Suprapubic skin (tissue), 4 donors: ENCODE measurements at regions not wholly inside any gene's neighbourhood (a gene's known extent, or its start where the extent isn't known, plus 50 kb on each side); places are given as distances from the start of the nearest gene placed in this dataset.

Experiments
- DNase-seq, 2 donors: peaks; one replicate each; pipeline ENCODE4 v3.0.0-alpha.2; 2019; ENCODE audit warnings: low spot score in 2 of 2
- H3K27ac ChIP-seq: fragments of 200-600 bp; sonication (generic); one replicate; pipeline ENCODE4 v1.5.1; 2019
- H3K27me3 ChIP-seq: fragments of 200-600 bp; sonication (generic); one replicate; pipeline ENCODE4 v1.5.1; 2019
- H3K36me3 ChIP-seq: fragments of 200-600 bp; sonication (generic); one replicate; pipeline ENCODE4 v1.5.1; 2019
- H3K4me1 ChIP-seq: fragments of 200-600 bp; sonication (generic); one replicate; pipeline ENCODE4 v1.5.1; 2019
- H3K4me3 ChIP-seq: fragments of 200-600 bp; sonication (generic); one replicate; pipeline ENCODE4 v1.5.1; 2019; ENCODE audit warnings: mild to moderate bottlenecking
- H3K9me3 ChIP-seq: fragments of 200-600 bp; sonication (generic); one replicate; pipeline ENCODE4 v1.5.1; 2019
- EP300 ChIP-seq: sonication (generic); formaldehyde crosslinking; IDR thresholded peaks from one replicate; pipeline ENCODE4 v1.6.1; 2017; ENCODE audit warnings: antibody characterized with exemption
- POLR2A ChIP-seq, 2 donors: fragments of 450-650 bp; IDR thresholded peaks; one replicate each; pipeline ENCODE4 v1.6.1; 2017; ENCODE audit warnings: antibody characterized with exemption in 2 of 2, mild to moderate bottlenecking in 2 of 2, moderate library complexity in 2 of 2
- POLR2AphosphoS5 ChIP-seq, 3 donors: sonication (generic); formaldehyde crosslinking; IDR thresholded peaks; one replicate each; pipeline ENCODE4 v1.6.1; 2017; ENCODE audit warnings: antibody characterized with exemption in 3 of 3
- WGBS: methylation state at CpG from one replicate; pipeline ENCODE4 v1.1.5; 2018; 5-methylcytosine and 5-hydroxymethylcytosine counted together
- TF ChIP-seq, protein P1 (sequence below), 2 donors: fragments of 200-600 bp in 1 of 2; fragments of 450-650 bp in 1 of 2; sonication (generic) in 1 of 2; IDR thresholded peaks; one replicate each; pipeline ENCODE4 v1.5.1; 2016 to 2019; ENCODE audit warnings: antibody characterized with exemption in 2 of 2, mild to moderate bottlenecking in 1 of 2, moderate library complexity in 1 of 2

DNA sequence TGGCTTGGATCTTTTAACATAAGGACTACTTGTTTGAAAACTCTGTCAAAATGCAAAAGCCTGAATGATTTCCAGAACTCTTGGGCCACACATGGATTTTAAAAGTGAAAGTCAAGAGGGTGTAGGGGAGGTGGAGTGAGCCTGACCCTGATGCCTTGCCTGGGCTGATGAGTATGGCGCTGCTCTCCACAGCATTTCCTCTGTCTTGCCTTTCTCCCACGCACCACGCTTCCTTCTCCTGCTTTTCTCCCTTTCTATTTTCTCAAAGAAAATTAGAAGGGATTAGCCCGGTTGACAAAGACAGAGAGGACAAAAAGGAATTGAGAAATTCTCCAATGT, 207.0 kb upstream of the CCDC68 start:
- no peak for DNase-seq
- 78% methylated on average over 4 of the region's 4 CpGs for WGBS
- no peaks in the 10 kb centered on the region for H3K4me1 ChIP-seq
- H3K4me3 ChIP-seq, result no peak overlapping the region
- H3K9me3 ChIP-seq, result no peaks in the 10 kb centered on the region
- no peaks in the 10 kb centered on the region for H3K27me3 ChIP-seq
- TF ChIP-seq EP300 (no peak), POLR2AphosphoS5 (IDR thresholded peaks at IDR 0.05) (no peak), POLR2A (IDR thresholded peaks at IDR 0.05) (no peak)
- TF ChIP-seq, protein P1, sequence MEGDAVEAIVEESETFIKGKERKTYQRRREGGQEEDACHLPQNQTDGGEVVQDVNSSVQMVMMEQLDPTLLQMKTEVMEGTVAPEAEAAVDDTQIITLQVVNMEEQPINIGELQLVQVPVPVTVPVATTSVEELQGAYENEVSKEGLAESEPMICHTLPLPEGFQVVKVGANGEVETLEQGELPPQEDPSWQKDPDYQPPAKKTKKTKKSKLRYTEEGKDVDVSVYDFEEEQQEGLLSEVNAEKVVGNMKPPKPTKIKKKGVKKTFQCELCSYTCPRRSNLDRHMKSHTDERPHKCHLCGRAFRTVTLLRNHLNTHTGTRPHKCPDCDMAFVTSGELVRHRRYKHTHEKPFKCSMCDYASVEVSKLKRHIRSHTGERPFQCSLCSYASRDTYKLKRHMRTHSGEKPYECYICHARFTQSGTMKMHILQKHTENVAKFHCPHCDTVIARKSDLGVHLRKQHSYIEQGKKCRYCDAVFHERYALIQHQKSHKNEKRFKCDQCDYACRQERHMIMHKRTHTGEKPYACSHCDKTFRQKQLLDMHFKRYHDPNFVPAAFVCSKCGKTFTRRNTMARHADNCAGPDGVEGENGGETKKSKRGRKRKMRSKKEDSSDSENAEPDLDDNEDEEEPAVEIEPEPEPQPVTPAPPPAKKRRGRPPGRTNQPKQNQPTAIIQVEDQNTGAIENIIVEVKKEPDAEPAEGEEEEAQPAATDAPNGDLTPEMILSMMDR (IDR thresholded peaks at IDR 0.05), result no peak
- H3K27ac ChIP-seq, result no peak overlapping the region
- no peaks in the 10 kb centered on the region for H3K36me3 ChIP-seq

DNA sequence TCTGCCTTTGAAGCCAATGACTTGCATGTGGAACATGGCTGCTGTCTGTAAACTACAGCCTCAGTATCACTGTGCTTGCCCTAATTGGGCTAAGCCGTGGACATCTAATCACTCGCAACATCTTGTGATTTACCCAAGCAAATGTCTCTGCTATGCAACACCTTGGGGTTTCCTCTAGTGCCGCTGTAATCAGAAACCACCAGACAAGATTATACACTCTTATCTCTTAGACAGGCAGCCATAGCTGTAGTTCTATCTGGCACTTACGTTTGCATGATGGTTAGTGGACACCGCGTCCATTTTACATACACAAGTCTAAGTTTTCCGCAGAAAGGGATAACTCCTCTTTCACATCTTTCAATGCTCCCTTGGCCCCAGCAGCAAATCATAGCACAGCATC, 204.3 kb upstream of the CCDC68 start:
- Histone ChIP-seq H3K27me3 (no peaks in the 10 kb centered on the region), H3K4me1 (no peaks in the 10 kb centered on the region)
- 92% methylated on average over 7 of the region's 7 CpGs for WGBS

DNA sequence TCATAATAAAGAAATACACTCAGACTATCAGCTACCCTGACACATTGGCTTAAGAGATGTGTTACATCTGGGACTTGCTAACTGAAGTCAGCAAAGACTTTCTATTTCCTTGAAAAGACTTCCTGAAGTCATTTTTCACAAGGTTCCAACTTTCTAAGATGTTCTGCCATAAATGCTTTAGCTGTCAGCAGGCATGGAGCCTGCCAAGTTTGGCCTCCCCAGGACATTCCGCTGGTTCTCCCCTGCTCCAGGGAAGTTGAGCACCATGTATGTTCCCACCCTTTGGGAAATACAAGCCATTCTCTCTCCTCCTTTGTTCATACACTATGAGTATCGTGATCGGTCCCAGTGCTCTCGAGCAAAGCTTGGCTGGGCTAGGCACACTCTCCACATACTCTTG, 202.7 kb upstream of the CCDC68 start:
- 63% methylated on average over 4 of the region's 4 CpGs for whole genome bisulfite sequencing
- TF ChIP-seq POLR2A (IDR thresholded peaks at IDR 0.05) (no peak), EP300 (no peak), POLR2AphosphoS5 (IDR thresholded peaks at IDR 0.05) (no peak)
- TF ChIP-seq, protein P1 (IDR thresholded peaks at IDR 0.05), result no peak
- DNase-seq, result no peak
- no peak overlapping the region for H3K27ac ChIP-seq
- H3K4me1 ChIP-seq, result no peaks in the 10 kb centered on the region
- H3K36me3 ChIP-seq, result no peaks in the 10 kb centered on the region
- no peaks in the 10 kb centered on the region for H3K27me3 ChIP-seq
- no peak overlapping the region for H3K4me3 ChIP-seq
- H3K9me3 ChIP-seq, result no peaks in the 10 kb centered on the region

More for the DNA sequence above, 204.3 kb upstream of the CCDC68 start:
- TF ChIP-seq POLR2AphosphoS5 (IDR thresholded peaks at IDR 0.05) (no peak), POLR2A (IDR thresholded peaks at IDR 0.05) (no peak), EP300 (no peak)
- TF ChIP-seq, protein P1 (IDR thresholded peaks at IDR 0.05), result no peak
- Histone ChIP-seq H3K9me3 (no peaks in the 10 kb centered on the region), H3K27ac (no peak overlapping the region), H3K36me3 (no peaks in the 10 kb centered on the region), H3K4me3 (no peak overlapping the region)
- no peak for DNase-seq

DNA sequence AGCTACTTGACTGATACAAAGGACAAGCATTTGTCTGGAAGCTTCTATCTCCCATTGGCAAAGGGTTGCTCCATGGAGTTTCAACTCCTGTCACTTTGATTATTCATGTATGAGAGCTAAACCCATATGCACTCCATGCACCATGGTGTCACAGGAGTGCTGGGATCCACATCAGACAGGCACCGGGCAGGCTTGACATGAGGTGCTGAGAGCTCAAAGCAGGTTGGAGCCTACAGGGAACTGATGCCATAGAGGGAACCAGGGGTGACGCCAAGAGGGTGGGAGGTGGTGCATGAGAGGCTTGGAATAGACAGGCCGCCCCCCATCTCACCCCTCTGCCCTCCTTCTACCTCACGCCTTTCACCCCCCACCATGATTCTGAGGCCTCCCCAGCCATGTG, 199.8 kb upstream of the CCDC68 start:
- Histone ChIP-seq H3K4me3 (no peak overlapping the region), H3K27me3 (no peaks in the 10 kb centered on the region), H3K9me3 (no peaks in the 10 kb centered on the region), H3K36me3 (no peaks in the 10 kb centered on the region), H3K4me1 (no peaks in the 10 kb centered on the region), H3K27ac (no peak overlapping the region)
- TF ChIP-seq POLR2AphosphoS5 (IDR thresholded peaks at IDR 0.05), result no peak
- whole genome bisulfite sequencing, result 89% methylated on average over 4 of the region's 4 CpGs
- DNase-seq, result no peak

DNA sequence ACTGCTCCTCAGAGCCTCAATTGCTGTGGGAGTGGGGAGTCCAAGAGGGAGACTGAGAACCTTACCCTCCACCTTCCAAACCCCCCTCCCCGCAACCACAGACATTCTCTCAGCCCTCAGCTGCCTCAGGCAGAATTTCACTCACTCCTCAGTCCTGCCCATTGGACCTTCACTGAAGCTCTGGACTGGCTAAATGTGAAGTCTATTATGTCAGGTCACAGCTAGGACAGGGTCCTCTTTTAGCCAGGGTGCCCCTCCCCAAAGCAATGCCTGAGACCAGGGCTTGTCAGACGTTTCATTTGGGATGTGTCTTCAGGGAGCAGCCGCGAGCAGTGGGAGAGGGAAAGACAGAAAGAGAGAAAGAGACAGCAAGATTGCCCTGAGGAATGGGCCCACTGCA, 199.3 kb upstream of the CCDC68 start:
- Histone ChIP-seq H3K4me3 (no peak overlapping the region), H3K4me1 (no peaks in the 10 kb centered on the region), H3K36me3 (no peaks in the 10 kb centered on the region), H3K27ac (no peak overlapping the region), H3K27me3 (no peaks in the 10 kb centered on the region), H3K9me3 (no peaks in the 10 kb centered on the region)
- no peak for DNase-seq
- TF ChIP-seq POLR2A (IDR thresholded peaks at IDR 0.05) (no peak), EP300 (no peak), POLR2AphosphoS5 (IDR thresholded peaks at IDR 0.05) (no peak)
- TF ChIP-seq, protein P1 (IDR thresholded peaks at IDR 0.05), result no peak
- WGBS, result 84% methylated on average over 4 of the region's 4 CpGs

DNA sequence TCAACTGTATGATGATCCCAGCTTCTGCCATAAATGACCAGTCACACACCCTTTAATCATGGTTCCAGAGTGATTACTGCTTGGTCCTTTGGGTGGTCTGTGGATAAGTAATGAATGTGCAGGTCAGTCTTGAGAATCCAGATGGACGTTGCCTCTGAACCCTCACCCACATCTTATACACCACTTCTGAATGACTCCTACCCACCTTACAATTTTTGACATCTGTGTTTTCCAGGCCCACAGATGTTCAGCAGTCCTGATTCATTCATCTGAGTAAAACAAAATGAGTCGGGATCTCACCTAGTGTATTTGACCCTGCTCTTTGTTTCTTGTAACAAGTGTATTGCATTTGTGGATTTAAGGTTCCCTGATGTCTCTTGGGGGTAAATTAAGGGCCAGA, 194.1 kb upstream of the CCDC68 start:
- Histone ChIP-seq H3K9me3 (no peaks in the 10 kb centered on the region), H3K4me1 (no peaks in the 10 kb centered on the region), H3K4me3 (no peak overlapping the region), H3K36me3 (no peaks in the 10 kb centered on the region), H3K27me3 (no peaks in the 10 kb centered on the region), H3K27ac (no peak overlapping the region)
- TF ChIP-seq POLR2A (IDR thresholded peaks at IDR 0.05) (no peak), EP300 (no peak), POLR2AphosphoS5 (IDR thresholded peaks at IDR 0.05) (no peak)
- TF ChIP-seq, protein P1 (IDR thresholded peaks at IDR 0.05), result no peak
- whole genome bisulfite sequencing, result 80% methylated on average over 2 of the region's 2 CpGs
- no peak for DNase-seq
